SU-DHL-6 (cell line): ENCODE measurements at regions not wholly inside any gene's neighbourhood (a gene's known extent, or its start where the extent isn't known, plus 50 kb on each side); places are given as distances from the start of the nearest gene placed in this dataset.

Experiments
- CTCF ChIP-seq: fragments of 200-600 bp; sonication (generic); IDR thresholded peaks from one replicate; pipeline ENCODE4 v1.5.1; 2017; ENCODE audit warnings: antibody characterized with exemption, mild to moderate bottlenecking, low read length, moderate library complexity; ENCODE audit not compliant: insufficient read depth, poor library complexity, severe bottlenecking
- EZH2phosphoT487 ChIP-seq: fragments of 200-600 bp; sonication (generic), shearing (Covaris generic); conservative IDR thresholded peaks from 2 replicates; pipeline ENCODE4 v1.6.1; 2018; ENCODE audit warnings: mild to moderate bottlenecking, antibody characterized with exemption, low read length, moderate library complexity, mixed read lengths

- TF ChIP-seq CTCF (no peak), EZH2phosphoT487 (no peak)
These were observed 448.5 kb upstream of the MGMT start for GRCh38 chr10:129018511-129018910.
